ENCODE measurements at regions not wholly inside any gene's neighbourhood (a gene's known extent, or its start where the extent isn't known, plus 50 kb on each side); places are given as distances from the start of the nearest gene placed in this dataset.

- TF ChIP-seq CTCF (IDR thresholded peaks at IDR 0.05), result no peak
- no peak for TF ChIP-seq EP300 (IDR thresholded peaks at IDR 0.05)
- no peak for TF ChIP-seq POLR2A (IDR thresholded peaks at IDR 0.05)
Measured at GRCh38 chr20:39130627-39131026, 168.5 kb downstream of the DHX35 start.
